ENCODE measurements at regions not wholly inside any gene's neighbourhood (a gene's known extent, or its start where the extent isn't known, plus 50 kb on each side); places are given as distances from the start of the nearest gene placed in this dataset.

- Histone ChIP-seq H3K4me1 (replicated peaks in 1 of 2; ENCODE audit: control insufficient read depth in 2 of 2, insufficient read depth in 2 of 2, low read length in 2 of 2) (peaks cover 3 to 10% of the 10 kb centered on the region in 2 experiments; a peak in 4 of 5 replicates), H3K9me3 (replicated peaks; ENCODE audit: control insufficient read depth, insufficient read depth, low read depth, low read length) (no peaks in the 10 kb centered on the region), H2AFZ (ENCODE audit: low read depth, low read length) (peak overlapping the region; percentile 29), H3K4me2 (ENCODE audit: insufficient read depth, low read length) (no peak overlapping the region), H3K36me3 (ENCODE audit: control insufficient read depth, insufficient read depth, low read length) (no peaks in the 10 kb centered on the region), H4K20me1 (replicated peaks; ENCODE audit: control insufficient read depth, insufficient read depth, low read length) (no peaks in the 10 kb centered on the region), H3K4me3 (no peak overlapping the region), H3K79me2 (ENCODE audit: control insufficient read depth, insufficient read depth, low read length) (no peaks in the 10 kb centered on the region), H3K9ac (ENCODE audit: insufficient read depth in 1 of 2, low read depth in 2 of 2, low read length in 2 of 2) (no peak overlapping the region), H3K27ac (ENCODE audit: extremely low read depth, low read depth, low read length) (no peak overlapping the region), H3K27me3 (ENCODE audit: control insufficient read depth in 2 of 2, insufficient read depth in 2 of 2, low read length in 2 of 2) (peaks cover 0 to 11% of the 10 kb centered on the region in 2 experiments; a peak in 3 of 5 replicates), H3K9me1 (ENCODE audit: control insufficient read depth, insufficient read depth, low read length) (no peaks in the 10 kb centered on the region)
- peak; percentile 15 for FAIRE-seq
- DNase-seq (ENCODE audit: extremely low read depth in 1 of 4, low spot score in 3 of 4), result peak in 1 of 4 experiments; percentile 32
- POLR2A ChIA-PET, result interaction anchor here (0.6 to 1.2 kb wide), 3 partner anchors 15 to 289 kb away, joined by 3 to 5 read pairs (median 3); no protein-coding TSS in a partner anchor
- 17% methylated on average over 2 of the region's 2 CpGs for WGBS (ENCODE audit: insufficient coverage, low coverage, missing lambda C conversion rate)
- intact Hi-C loops (cut with micrococcal nuclease), result loop anchor here (10.0 kb wide), 1 partner anchor 233 kb away; the partner anchor contains the start of gene FGGY
- in situ Hi-C loops (cut with MboI), result no loop called here
- CTCF ChIA-PET (ENCODE audit: low intra/inter-chr PET ratio), result no interaction called here
- no TSS peak for BruUV-seq (replicated peaks)
- peak; percentile 68 for ATAC-seq
- peak; percentile 54; the same call in 1 of the 2 replicates for TF ChIP-seq NR2C1 (IDR thresholded peaks at IDR 0.05)
- TF ChIP-seq NR2C1 (tag; IDR thresholded peaks at IDR 0.05), result peak; percentile 91
- TF ChIP-seq ZBTB40 (IDR thresholded peaks at IDR 0.05), result peak; percentile 71
- no peak for TF ChIP-seq ZBTB40 (CRISPR knock-in tag; IDR thresholded peaks at IDR 0.05)
- peak; percentile 75 for TF ChIP-seq ZNF143 (CRISPR knock-in tag; IDR thresholded peaks at IDR 0.05)
- TF ChIP-seq ZNF24 (IDR thresholded peaks at IDR 0.05), result peak; percentile 74; the same call in 1 of the 2 replicates
- peak; percentile 66 for TF ChIP-seq GABPA (tag; conservative IDR thresholded peaks at IDR 0.05; ENCODE audit: low read depth)
- no peak for TF ChIP-seq MBD1 (CRISPR knock-in tag; IDR thresholded peaks at IDR 0.05)
- TF ChIP-seq HCFC1 (IDR thresholded peaks at IDR 0.05; ENCODE audit: low read depth, low read length), result peak; percentile 77
- TF ChIP-seq HMGN3 (IDR thresholded peaks at IDR 0.05; ENCODE audit: borderline replicate concordance, extremely low read depth, insufficient read length, low read depth, low read length), result no peak
- no peak for TF ChIP-seq ATF1 (CRISPR knock-in tag; IDR thresholded peaks at IDR 0.05)
- peak; percentile 10; the same call in 1 of the 2 replicates for TF ChIP-seq ATF1 (tag; IDR thresholded peaks at IDR 0.05)
- TF ChIP-seq BRD4 (IDR thresholded peaks at IDR 0.05), result no peak
- peak; percentile 44; the same call in 1 of the 2 replicates for TF ChIP-seq ELF1 (tag; IDR thresholded peaks at IDR 0.05)
These were observed 235.0 kb upstream of the FGGY start for GRCh38 chr1:59061876-59062275.
